Left lung (tissue), 4 donors: ENCODE measurements at regions not wholly inside any gene's neighbourhood (a gene's known extent, or its start where the extent isn't known, plus 50 kb on each side); places are given as distances from the start of the nearest gene placed in this dataset.

Experiments used
- ATAC-seq: fragments of 200-7000 bp; cut with Tn5 transposase; one replicate; pipeline ENCODE4 v1.9.1; 2020; ENCODE audit warnings: moderate library complexity
- DNase-seq, 4 donors: peaks; one replicate each; pipeline ENCODE4 v3.0.0-alpha.2; 2013 to 2020
- H3K27ac ChIP-seq, 2 donors: fragments of 200-600 bp; sonication (generic) in 1 of 2; one replicate each; pipeline versions ENCODE4 v1.5.0 to v1.8.0; 2020 to 2021
- H3K27me3 ChIP-seq, 2 donors: fragments of 200-600 bp; sonication (generic) in 1 of 2; one replicate each; pipeline versions ENCODE4 v1.5.0 to v1.8.0; 2020 to 2021
- H3K36me3 ChIP-seq, 2 donors: fragments of 200-600 bp; sonication (generic) in 1 of 2; one replicate each; pipeline versions ENCODE4 v1.5.0 to v1.8.0; 2020 to 2021
- H3K4me1 ChIP-seq, 2 donors: fragments of 200-600 bp; one replicate each; pipeline ENCODE4 v1.8.0; 2021
- H3K4me3 ChIP-seq, 2 donors: fragments of 200-600 bp; sonication (generic) in 1 of 2; one replicate each; pipeline versions ENCODE4 v1.5.0 to v1.8.0; 2020 to 2021; ENCODE audit warnings: mild to moderate bottlenecking in 1 of 2
- H3K9me3 ChIP-seq, 2 donors: fragments of 200-600 bp; sonication (generic) in 1 of 2; one replicate each; pipeline versions ENCODE4 v1.5.0 to v1.8.0; 2020 to 2021
- CTCF ChIP-seq, 2 donors: fragments of 200-600 bp; sonication (generic) in 1 of 2; IDR thresholded peaks; one replicate each; pipeline versions ENCODE4 v1.5.0 to v1.8.0; 2021; ENCODE audit warnings: antibody characterized with exemption in 2 of 2
- intact Hi-C, 2 donors: fragments of 100-400 bp; cut with DNase I; formaldehyde crosslinking; loops; one replicate each; pipeline versions ENCODE4 v1.11.2 to v1.14.2; 2022
- donor health status: DM: no; HTN: yes; CAD: no.
- donor health status: DM: no; HTN: no; CAD: no.

- Histone ChIP-seq H3K9me3 (no peaks in the 10 kb centered on the region), H3K27me3 (peaks cover 0 to 10% of the 10 kb centered on the region in 2 donors), H3K27ac (no peak overlapping the region), H3K4me3 (no peak overlapping the region), H3K4me1 (peaks cover 3 to 7% of the 10 kb centered on the region in 2 donors), H3K36me3 (no peaks in the 10 kb centered on the region)
- ATAC-seq: no peak
- intact Hi-C loops: no loop called here
- no peak for DNase-seq
- TF ChIP-seq CTCF (IDR thresholded peaks at IDR 0.05): no peak
These were observed 81.0 kb upstream of the ZNF236 start for GRCh38 chr18:76741346-76741745.

GRCh38 chr18:76736309-76736708, 86.0 kb upstream of the ZNF236 start:
- no peak overlapping the region for H3K27ac ChIP-seq
- no peaks in the 10 kb centered on the region for H3K9me3 ChIP-seq
- peaks cover 3 to 7% of the 10 kb centered on the region in 2 donors for H3K4me1 ChIP-seq
- ATAC-seq: no peak
- DNase-seq: no peak
- no peak for TF ChIP-seq CTCF (IDR thresholded peaks at IDR 0.05)
- no peak overlapping the region for H3K4me3 ChIP-seq
- H3K36me3 ChIP-seq: no peaks in the 10 kb centered on the region
- intact Hi-C loops: no loop called here
- H3K27me3 ChIP-seq: peaks cover 0 to 5% of the 10 kb centered on the region in 2 donors

- Histone ChIP-seq H3K36me3 (no peaks in the 10 kb centered on the region), H3K4me3 (no peak overlapping the region), H3K27ac (no peak overlapping the region), H3K9me3 (peaks cover 0 to 3% of the 10 kb centered on the region in 2 donors), H3K4me1 (no peaks in the 10 kb centered on the region), H3K27me3 (peaks cover 0 to 5% of the 10 kb centered on the region in 2 donors)
- ATAC-seq (no peak), DNase-seq (no peak)
- TF ChIP-seq CTCF (IDR thresholded peaks at IDR 0.05): no peak
- intact Hi-C loops: no loop called here
These were observed 91.5 kb upstream of the ZNF236 start for GRCh38 chr18:76730901-76731300.

GRCh38 chr18:76727589-76727988, 94.8 kb upstream of the ZNF236 start:
- no peak overlapping the region for H3K4me3 ChIP-seq
- H3K9me3 ChIP-seq: peaks cover 0 to 3% of the 10 kb centered on the region in 2 donors
- H3K36me3 ChIP-seq: no peaks in the 10 kb centered on the region
- no peaks in the 10 kb centered on the region for H3K4me1 ChIP-seq
- TF ChIP-seq CTCF (IDR thresholded peaks at IDR 0.05): no peak
- ATAC-seq (no peak), DNase-seq (no peak)
- H3K27ac ChIP-seq: no peak overlapping the region
- intact Hi-C loops: no loop called here
- H3K27me3 ChIP-seq: peaks cover 0 to 5% of the 10 kb centered on the region in 2 donors

GRCh38 chr18:76725445-76725844, 96.9 kb upstream of the ZNF236 start:
- H3K4me1 ChIP-seq: peaks cover 0 to 8% of the 10 kb centered on the region in 2 donors
- H3K36me3 ChIP-seq: no peaks in the 10 kb centered on the region
- H3K4me3 ChIP-seq: no peak overlapping the region
- no peak for TF ChIP-seq CTCF (IDR thresholded peaks at IDR 0.05)
- no peaks in the 10 kb centered on the region for H3K27me3 ChIP-seq
- peaks cover 0 to 3% of the 10 kb centered on the region in 2 donors for H3K9me3 ChIP-seq
- ATAC-seq (no peak), DNase-seq (peak in 1 of 4 donors; percentile 13)
- intact Hi-C loops: no loop called here
- H3K27ac ChIP-seq: no peak overlapping the region
